ENCODE measurements at regions not wholly inside any gene's neighbourhood (a gene's known extent, or its start where the extent isn't known, plus 50 kb on each side); places are given as distances from the start of the nearest gene placed in this dataset.

GRCh38 chr1:121483234-121483633 is 298.5 kb downstream of the SRGAP2C start:
- TF ChIP-seq TCF12 (IDR thresholded peaks at IDR 0.05; ENCODE audit: low read depth) (no peak), ZBTB7A (IDR thresholded peaks at IDR 0.05; ENCODE audit: low read depth) (no peak), CEBPB (IDR thresholded peaks at IDR 0.05) (no peak), MAX (IDR thresholded peaks at IDR 0.05) (no peak), CREB1 (IDR thresholded peaks at IDR 0.05; ENCODE audit: low read depth) (no peak), RAD21 (IDR thresholded peaks at IDR 0.05; ENCODE audit: low read depth) (no peak), USF1 (IDR thresholded peaks at IDR 0.05) (no peak), REST (IDR thresholded peaks at IDR 0.05; ENCODE audit: low read depth) (no peak), TEAD4 (IDR thresholded peaks at IDR 0.05) (no peak), EP300 (IDR thresholded peaks at IDR 0.05; ENCODE audit: borderline replicate concordance) (no peak), TAF1 (IDR thresholded peaks at IDR 0.05; ENCODE audit: low read depth) (no peak), FOXM1 (IDR thresholded peaks at IDR 0.05; ENCODE audit: borderline replicate concordance, low read depth) (no peak), NFIC (IDR thresholded peaks at IDR 0.05) (no peak), YY1 (IDR thresholded peaks at IDR 0.05; ENCODE audit: low read depth) (no peak), EGR1 (IDR thresholded peaks at IDR 0.05) (no peak)

GRCh38 chr1:121483961-121484424 is 299.2 kb downstream of the SRGAP2C start:
- TF ChIP-seq EGR1 (IDR thresholded peaks at IDR 0.05) (no peak), TCF12 (IDR thresholded peaks at IDR 0.05; ENCODE audit: low read depth) (no peak), EP300 (IDR thresholded peaks at IDR 0.05; ENCODE audit: borderline replicate concordance) (no peak), NFIC (IDR thresholded peaks at IDR 0.05) (no peak), ZBTB7A (IDR thresholded peaks at IDR 0.05; ENCODE audit: low read depth) (no peak), TAF1 (IDR thresholded peaks at IDR 0.05; ENCODE audit: low read depth) (no peak), FOXM1 (IDR thresholded peaks at IDR 0.05; ENCODE audit: borderline replicate concordance, low read depth) (no peak), MAX (IDR thresholded peaks at IDR 0.05) (no peak), CREB1 (IDR thresholded peaks at IDR 0.05; ENCODE audit: low read depth) (no peak), RAD21 (IDR thresholded peaks at IDR 0.05; ENCODE audit: low read depth) (no peak), CEBPB (IDR thresholded peaks at IDR 0.05) (no peak), TEAD4 (IDR thresholded peaks at IDR 0.05) (no peak), YY1 (IDR thresholded peaks at IDR 0.05; ENCODE audit: low read depth) (no peak), USF1 (IDR thresholded peaks at IDR 0.05) (no peak), REST (IDR thresholded peaks at IDR 0.05; ENCODE audit: low read depth) (no peak)

GRCh38 chr1:121515235-121515634 is 330.5 kb downstream of the SRGAP2C start:
- TF ChIP-seq FOXM1 (IDR thresholded peaks at IDR 0.05; ENCODE audit: borderline replicate concordance, low read depth), result no peak
- no peak for TF ChIP-seq EP300 (IDR thresholded peaks at IDR 0.05; ENCODE audit: borderline replicate concordance)
- TF ChIP-seq CREB1 (IDR thresholded peaks at IDR 0.05; ENCODE audit: low read depth), result no peak
- no peak for TF ChIP-seq MAX (IDR thresholded peaks at IDR 0.05)
- TF ChIP-seq TCF12 (IDR thresholded peaks at IDR 0.05; ENCODE audit: low read depth), result no peak
- no peak for TF ChIP-seq RAD21 (IDR thresholded peaks at IDR 0.05; ENCODE audit: low read depth)
- no peak for TF ChIP-seq NFIC (IDR thresholded peaks at IDR 0.05)
- no peak for TF ChIP-seq EGR1 (IDR thresholded peaks at IDR 0.05)
- TF ChIP-seq YY1 (IDR thresholded peaks at IDR 0.05; ENCODE audit: low read depth), result no peak
- no peak for TF ChIP-seq USF1 (IDR thresholded peaks at IDR 0.05)

- no peak for TF ChIP-seq EGR1 (IDR thresholded peaks at IDR 0.05)
- TF ChIP-seq NFIC (IDR thresholded peaks at IDR 0.05), result no peak
- no peak for TF ChIP-seq TCF12 (IDR thresholded peaks at IDR 0.05; ENCODE audit: low read depth)
- TF ChIP-seq REST (IDR thresholded peaks at IDR 0.05; ENCODE audit: low read depth), result no peak
- no peak for TF ChIP-seq USF1 (IDR thresholded peaks at IDR 0.05)
- TF ChIP-seq CEBPB (IDR thresholded peaks at IDR 0.05), result no peak
- TF ChIP-seq TAF1 (IDR thresholded peaks at IDR 0.05; ENCODE audit: low read depth), result no peak
- TF ChIP-seq FOXM1 (IDR thresholded peaks at IDR 0.05; ENCODE audit: borderline replicate concordance, low read depth), result no peak
- no peak for TF ChIP-seq MAX (IDR thresholded peaks at IDR 0.05)
- no peak for TF ChIP-seq YY1 (IDR thresholded peaks at IDR 0.05; ENCODE audit: low read depth)
- no peak for TF ChIP-seq CREB1 (IDR thresholded peaks at IDR 0.05; ENCODE audit: low read depth)
- no peak for TF ChIP-seq TEAD4 (IDR thresholded peaks at IDR 0.05)
- TF ChIP-seq ZBTB7A (IDR thresholded peaks at IDR 0.05; ENCODE audit: low read depth), result no peak
- TF ChIP-seq RAD21 (IDR thresholded peaks at IDR 0.05; ENCODE audit: low read depth), result no peak
- TF ChIP-seq EP300 (IDR thresholded peaks at IDR 0.05; ENCODE audit: borderline replicate concordance), result no peak
Observed at GRCh38 chr1:121516234-121516967, 331.6 kb downstream of the SRGAP2C start.

All from Ishikawa (cell line).